H9 (cell line): ENCODE measurements at regions not wholly inside any gene's neighbourhood (a gene's known extent, or its start where the extent isn't known, plus 50 kb on each side); places are given as distances from the start of the nearest gene placed in this dataset.
"Not testable (repeated sequence)": the region's sequence is repeated elsewhere in the genome, so short reads cannot be mapped to it uniquely, and the experiment has no call there.

ENCODE experiments used
- DNase-seq: peaks from one replicate; pipeline ENCODE4 v3.0.0-alpha.2; 2017
- H2AFZ ChIP-seq: one replicate; pipeline ENCODE4 v1.6.1; 2013; ENCODE audit warnings: mild to moderate bottlenecking, low read length, control low read depth, moderate library complexity
- H2AK5ac ChIP-seq: 2 replicates; pipeline ENCODE4 v1.6.1; 2013; ENCODE audit warnings: low read length, control low read depth, mixed read lengths; ENCODE audit not compliant: insufficient read length
- H2BK120ac ChIP-seq: one replicate; pipeline ENCODE4 v1.6.1; 2013; ENCODE audit warnings: low read depth, mild to moderate bottlenecking, low read length, control low read depth, inconsistent platforms; ENCODE audit not compliant: poor library complexity, severe bottlenecking
- H2BK12ac ChIP-seq: 2 replicates; pipeline ENCODE4 v1.6.1; 2013; ENCODE audit warnings: low read length, control low read depth, mixed read lengths, low read depth; ENCODE audit not compliant: insufficient read length
- H2BK15ac ChIP-seq: 2 replicates; pipeline ENCODE4 v1.6.1; 2013; ENCODE audit warnings: low read depth, low read length, control low read depth
- H2BK20ac ChIP-seq: one replicate; pipeline ENCODE4 v1.6.1; 2013; ENCODE audit warnings: low read depth, mild to moderate bottlenecking, low read length, control low read depth, inconsistent platforms; ENCODE audit not compliant: poor library complexity, severe bottlenecking
- H2BK5ac ChIP-seq: 2 replicates; pipeline ENCODE4 v1.6.1; 2013; ENCODE audit warnings: low read length, control low read depth, mixed read lengths; ENCODE audit not compliant: insufficient read length
- H3K14ac ChIP-seq: 2 replicates; pipeline ENCODE4 v1.6.1; 2013; ENCODE audit warnings: low read length, control low read depth; ENCODE audit not compliant: insufficient read depth
- H3K18ac ChIP-seq: 2 replicates; pipeline ENCODE4 v1.6.1; 2013; ENCODE audit warnings: low read depth, mild to moderate bottlenecking, mixed read lengths, low read length, control low read depth; ENCODE audit not compliant: insufficient read length
- H3K23ac ChIP-seq: 2 replicates; pipeline ENCODE4 v1.6.1; 2013; ENCODE audit warnings: low read length, control low read depth, mixed read lengths, low read depth; ENCODE audit not compliant: insufficient read length
- H3K23me2 ChIP-seq: 2 replicates; pipeline ENCODE4 v1.6.1; 2013; ENCODE audit warnings: low read depth, mild to moderate bottlenecking, mixed read lengths, low read length, control low read depth; ENCODE audit not compliant: insufficient read length, poor library complexity, severe bottlenecking
- H3K27ac ChIP-seq: 2 replicates; pipeline ENCODE4 v1.5.1; 2013; ENCODE audit warnings: low read length, control low read depth, mixed read lengths, low read depth; ENCODE audit not compliant: insufficient read length
- H3K27me3 ChIP-seq: 2 replicates; pipeline ENCODE4 v1.6.1; 2013; ENCODE audit warnings: low read length, control low read depth, inconsistent platforms; ENCODE audit not compliant: insufficient read depth
- H3K4ac ChIP-seq: 2 replicates; pipeline ENCODE4 v1.6.1; 2013; ENCODE audit warnings: low read depth, mild to moderate bottlenecking, control low read depth, inconsistent platforms, low read length, moderate library complexity
- H3K4me1 ChIP-seq: 2 replicates; pipeline ENCODE4 v1.6.1; 2013; ENCODE audit warnings: low read length, control low read depth, inconsistent platforms; ENCODE audit not compliant: insufficient read depth
- H3K4me2 ChIP-seq: 2 replicates; pipeline ENCODE4 v1.6.1; 2013; ENCODE audit warnings: low read length, control low read depth, mixed read lengths; ENCODE audit not compliant: insufficient read length, insufficient read depth
- H3K56ac ChIP-seq: 2 replicates; pipeline ENCODE4 v1.6.1; 2013; ENCODE audit warnings: low read depth, mild to moderate bottlenecking, mixed read lengths, low read length, control low read depth; ENCODE audit not compliant: insufficient read length
- H3K79me1 ChIP-seq: 2 replicates; pipeline ENCODE4 v1.6.1; 2013; ENCODE audit warnings: low read depth, mild to moderate bottlenecking, moderate library complexity, low read length, control low read depth, inconsistent platforms; ENCODE audit not compliant: insufficient read depth, poor library complexity, severe bottlenecking
- H3K79me2 ChIP-seq: 2 replicates; pipeline ENCODE4 v1.6.1; 2013; ENCODE audit warnings: low read length, control low read depth, inconsistent platforms; ENCODE audit not compliant: insufficient read depth
- H3K9ac ChIP-seq: 2 replicates; pipeline ENCODE4 v1.6.1; 2013; ENCODE audit warnings: low read length, control low read depth, mixed read lengths; ENCODE audit not compliant: insufficient read length; ENCODE audit errors: extremely low read depth
- H3K9me3 ChIP-seq: one replicate; pipeline ENCODE4 v1.6.1; 2013; ENCODE audit warnings: low read depth, low read length, inconsistent platforms; ENCODE audit not compliant: control insufficient read depth
- H3T11ph ChIP-seq: one replicate; pipeline ENCODE4 v1.6.1; 2013; ENCODE audit warnings: mild to moderate bottlenecking, low read length, control low read depth, inconsistent platforms
- H4K20me1 ChIP-seq: one replicate; pipeline ENCODE4 v1.6.1; 2013; ENCODE audit not compliant: control insufficient read depth, insufficient read length, insufficient read depth
- H4K5ac ChIP-seq: 2 replicates; pipeline ENCODE4 v1.6.1; 2013; ENCODE audit warnings: low read depth, mild to moderate bottlenecking, mixed read lengths, low read length, control low read depth; ENCODE audit not compliant: insufficient read length
- H4K8ac ChIP-seq: replicated peaks from 2 replicates; pipeline ENCODE4 v1.6.1; 2013; ENCODE audit warnings: low read length, control low read depth, mixed read lengths, low read depth; ENCODE audit not compliant: insufficient read length
- H4K91ac ChIP-seq: 2 replicates; pipeline ENCODE4 v1.6.1; 2013; ENCODE audit warnings: low read depth, mild to moderate bottlenecking, moderate library complexity, mixed read lengths, low read length, control low read depth; ENCODE audit not compliant: insufficient read length
- H3K27ac Mint-ChIP-seq, 3 experiments: 2 replicates in 2 of 3; 3 replicates in 1 of 3; pipeline ENCODE4 v1.8.0; 2020 to 2021; ENCODE audit warnings: mixed read lengths in 3 of 3, mild to moderate bottlenecking in 1 of 3, moderate library complexity in 1 of 3
- H3K27me3 Mint-ChIP-seq: 2 replicates; pipeline ENCODE4 v1.8.0; 2021; ENCODE audit warnings: low read depth, mild to moderate bottlenecking, moderate library complexity, mixed read lengths
- H3K36me3 Mint-ChIP-seq, 3 experiments: 2 replicates in 2 of 3; 3 replicates in 1 of 3; pipeline ENCODE4 v1.8.0; 2020 to 2021; ENCODE audit warnings: low read depth in 3 of 3, mixed read lengths in 3 of 3; ENCODE audit not compliant: insufficient read depth in 1 of 3
- H3K4me1 Mint-ChIP-seq, 2 experiments: 2 replicates each; pipeline ENCODE4 v1.8.0; 2020; ENCODE audit warnings: mixed read lengths in 2 of 2
- H3K4me3 Mint-ChIP-seq, 2 experiments: 2 replicates in 1 of 2; 3 replicates in 1 of 2; pipeline ENCODE4 v1.8.0; 2020 to 2021; ENCODE audit warnings: mild to moderate bottlenecking in 2 of 2, mixed read lengths in 2 of 2, moderate library complexity in 1 of 2
- H3K9me3 Mint-ChIP-seq, 2 experiments: 2 replicates in 1 of 2; 3 replicates in 1 of 2; pipeline ENCODE4 v1.8.0; 2020; ENCODE audit warnings: mild to moderate bottlenecking in 2 of 2, mixed read lengths in 2 of 2, moderate library complexity in 1 of 2
- WGBS: extraction: QIAGEN DNeasy Blood & Tissue Kit; methylation state at CpG from one replicate; pipeline ENCODE4 v1.1.7; 2013; ENCODE audit warnings: missing lambda C conversion rate, low lambda C conversion rate, mixed read lengths; ENCODE audit not compliant: insufficient read length; ENCODE audit errors: extremely low coverage; 5-methylcytosine and 5-hydroxymethylcytosine counted together
- TF ChIP-seq, protein P1 (sequence below): fragments of 200-600 bp; sonication (generic); conservative IDR thresholded peaks from 3 replicates; pipeline ENCODE4 v1.8.0; 2021; ENCODE audit warnings: antibody characterized with exemption, mild to moderate bottlenecking

DNA sequence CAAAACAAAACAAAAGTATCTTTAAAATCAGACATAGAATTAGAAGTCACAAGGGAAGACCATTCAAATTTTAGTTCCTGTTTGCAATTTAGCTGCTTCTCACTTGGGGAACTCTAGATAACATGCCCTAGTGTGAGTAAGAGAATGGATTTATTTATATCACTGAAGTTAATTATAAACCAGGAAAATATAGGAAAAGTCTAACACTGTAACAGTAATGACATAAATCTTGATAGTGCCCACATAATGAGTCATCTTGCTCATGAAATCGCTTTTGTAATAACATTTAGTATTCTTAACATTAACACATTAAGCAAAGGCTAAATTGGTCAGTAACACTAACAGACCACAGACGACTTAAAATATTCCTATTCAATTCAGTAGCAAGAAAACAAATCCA lies 710.7 kb downstream of the STPG2 start:
- H2BK12ac ChIP-seq = no peak overlapping the region
- no peak overlapping the region for H3K4me2 ChIP-seq
- no peaks in the 10 kb centered on the region for H3K27me3 ChIP-seq
- H3K27ac ChIP-seq = no peak overlapping the region
- H3K4me1 Mint-ChIP-seq = no peaks in the 10 kb centered on the region
- no peak overlapping the region for H3K9ac ChIP-seq
- no peaks in the 10 kb centered on the region for H3K23me2 ChIP-seq
- no peak overlapping the region for H3K23ac ChIP-seq
- no peak overlapping the region for H3K4ac ChIP-seq
- H3K4me1 ChIP-seq = no peaks in the 10 kb centered on the region
- no CpG with 5 or more reads among the region's 2 CpGs for WGBS
- H4K5ac ChIP-seq = no peak overlapping the region
- TF ChIP-seq, protein P1, sequence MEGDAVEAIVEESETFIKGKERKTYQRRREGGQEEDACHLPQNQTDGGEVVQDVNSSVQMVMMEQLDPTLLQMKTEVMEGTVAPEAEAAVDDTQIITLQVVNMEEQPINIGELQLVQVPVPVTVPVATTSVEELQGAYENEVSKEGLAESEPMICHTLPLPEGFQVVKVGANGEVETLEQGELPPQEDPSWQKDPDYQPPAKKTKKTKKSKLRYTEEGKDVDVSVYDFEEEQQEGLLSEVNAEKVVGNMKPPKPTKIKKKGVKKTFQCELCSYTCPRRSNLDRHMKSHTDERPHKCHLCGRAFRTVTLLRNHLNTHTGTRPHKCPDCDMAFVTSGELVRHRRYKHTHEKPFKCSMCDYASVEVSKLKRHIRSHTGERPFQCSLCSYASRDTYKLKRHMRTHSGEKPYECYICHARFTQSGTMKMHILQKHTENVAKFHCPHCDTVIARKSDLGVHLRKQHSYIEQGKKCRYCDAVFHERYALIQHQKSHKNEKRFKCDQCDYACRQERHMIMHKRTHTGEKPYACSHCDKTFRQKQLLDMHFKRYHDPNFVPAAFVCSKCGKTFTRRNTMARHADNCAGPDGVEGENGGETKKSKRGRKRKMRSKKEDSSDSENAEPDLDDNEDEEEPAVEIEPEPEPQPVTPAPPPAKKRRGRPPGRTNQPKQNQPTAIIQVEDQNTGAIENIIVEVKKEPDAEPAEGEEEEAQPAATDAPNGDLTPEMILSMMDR = no peak
- peaks cover 21 to 24% of the 10 kb centered on the region in 2 experiments for H3K9me3 Mint-ChIP-seq
- H3K79me2 ChIP-seq = no peaks in the 10 kb centered on the region
- no peak overlapping the region for H2AK5ac ChIP-seq
- H2BK15ac ChIP-seq = no peak overlapping the region
- H4K8ac ChIP-seq = no peak overlapping the region
- H3K18ac ChIP-seq = no peak overlapping the region
- H3K9me3 ChIP-seq = no peaks in the 10 kb centered on the region
- no peak overlapping the region for H3K14ac ChIP-seq
- H3K4me3 Mint-ChIP-seq = no peak overlapping the region
- no peak overlapping the region for H2BK5ac ChIP-seq
- no peak for DNase-seq
- H4K91ac ChIP-seq = no peak overlapping the region
- H2BK120ac ChIP-seq = no peak overlapping the region
- H3K27ac Mint-ChIP-seq = no peak overlapping the region
- H2BK20ac ChIP-seq = no peak overlapping the region
- no peaks in the 10 kb centered on the region for H4K20me1 ChIP-seq
- H3T11ph ChIP-seq = no peak overlapping the region
- H3K27me3 Mint-ChIP-seq = no peaks in the 10 kb centered on the region
- H3K56ac ChIP-seq = no peak overlapping the region
- H2AFZ ChIP-seq = no peak overlapping the region
- no peaks in the 10 kb centered on the region for H3K79me1 ChIP-seq
- peaks cover 5 to 26% (median 7%) of the 10 kb centered on the region in 3 experiments for H3K36me3 Mint-ChIP-seq

DNA sequence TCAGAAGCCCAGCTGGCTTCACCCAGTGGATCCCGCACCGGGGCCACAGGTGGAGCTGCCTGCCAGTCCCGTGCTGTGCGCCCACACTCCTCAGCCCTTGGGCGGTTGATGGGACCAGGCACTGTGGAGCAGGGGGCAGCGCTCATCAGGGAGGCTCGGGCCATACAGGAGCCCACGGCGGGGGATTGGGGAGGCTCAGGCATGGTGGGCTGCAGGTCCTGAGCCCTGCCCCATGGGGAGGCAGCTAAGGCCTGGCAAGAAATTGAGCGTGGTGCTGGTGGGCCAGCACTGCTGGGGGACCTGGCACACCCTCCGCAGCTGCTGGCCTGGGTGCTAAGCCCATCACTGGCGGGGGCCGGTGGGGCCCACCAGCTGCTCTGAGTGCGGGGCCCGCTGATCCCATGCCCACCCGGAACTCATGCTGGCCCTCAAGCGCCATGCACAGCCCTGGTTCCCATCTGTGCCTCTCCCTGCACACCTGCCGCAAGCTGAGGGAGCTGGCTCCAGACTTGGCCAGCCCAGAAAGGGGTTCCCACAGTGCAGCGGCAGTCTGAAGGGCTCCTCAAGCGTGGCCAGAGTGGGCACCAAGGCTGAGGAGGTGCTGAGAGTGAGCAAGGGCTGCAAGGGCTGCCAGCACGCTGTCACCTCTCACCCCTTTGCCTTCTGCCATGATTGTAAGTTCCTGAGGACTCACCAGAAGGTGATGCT lies 705.1 kb downstream of the STPG2 start:
- H2BK15ac ChIP-seq, H3K4me1 Mint-ChIP-seq: not testable (repeated sequence)
- no CpG with 5 or more reads among the region's 21 CpGs for WGBS

More for the DNA sequence above, 705.1 kb downstream of the STPG2 start:
- H3K56ac ChIP-seq, H3K9me3 ChIP-seq, H4K91ac ChIP-seq, H2BK20ac ChIP-seq, H4K8ac ChIP-seq, H3K23me2 ChIP-seq, H4K5ac ChIP-seq, H2BK120ac ChIP-seq, DNase-seq, H3K9ac ChIP-seq, H3K27ac Mint-ChIP-seq, H3K4me3 Mint-ChIP-seq, H2AFZ ChIP-seq, H3K4ac ChIP-seq, H3K4me1 ChIP-seq, H3T11ph ChIP-seq, H2AK5ac ChIP-seq, H3K27ac ChIP-seq, H2BK5ac ChIP-seq, H3K4me2 ChIP-seq, H3K27me3 Mint-ChIP-seq, H4K20me1 ChIP-seq, H3K14ac ChIP-seq, H3K18ac ChIP-seq, H3K79me1 ChIP-seq, H3K27me3 ChIP-seq, H3K23ac ChIP-seq, H2BK12ac ChIP-seq, H3K79me2 ChIP-seq: not testable (repeated sequence)
- peaks cover 17 to 20% of the 10 kb centered on the region in 2 experiments for H3K9me3 Mint-ChIP-seq
- peaks cover 5 to 36% (median 9%) of the 10 kb centered on the region in 3 experiments for H3K36me3 Mint-ChIP-seq
